NCI-H1417 (cell line): ENCODE measurements at regions not wholly inside any gene's neighbourhood (a gene's known extent, or its start where the extent isn't known, plus 50 kb on each side); places are given as distances from the start of the nearest gene placed in this dataset.
"Not testable (repeated sequence)": the region's sequence is repeated elsewhere in the genome, so short reads cannot be mapped to it uniquely, and the experiment has no call there.

Experiments
- DNase-seq, 3 experiments: peaks; one replicate each; lab custom pipeline; 2025; lab: John Stamatoyannopoulos, UW

DNA sequence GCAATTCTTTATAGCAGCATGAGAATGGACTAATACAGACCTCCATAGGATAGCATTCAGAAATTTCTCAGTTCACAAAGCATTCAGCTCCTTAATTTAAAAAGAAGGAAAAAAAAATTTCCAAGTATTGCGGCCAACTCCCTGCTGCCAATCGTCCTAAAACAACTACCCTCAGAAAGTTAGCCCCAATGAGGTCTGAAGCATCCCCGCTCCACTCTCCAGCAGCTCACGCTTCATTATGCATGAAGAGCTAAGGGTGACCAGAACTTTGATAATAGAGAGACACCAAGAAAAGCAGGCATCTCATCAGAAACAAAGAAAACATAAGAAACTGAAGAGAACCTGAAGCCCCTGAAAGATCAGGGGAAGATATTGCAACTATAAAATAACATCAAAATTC is 172.8 kb upstream of the NUDT4 start:
- no peak for DNase-seq

DNA sequence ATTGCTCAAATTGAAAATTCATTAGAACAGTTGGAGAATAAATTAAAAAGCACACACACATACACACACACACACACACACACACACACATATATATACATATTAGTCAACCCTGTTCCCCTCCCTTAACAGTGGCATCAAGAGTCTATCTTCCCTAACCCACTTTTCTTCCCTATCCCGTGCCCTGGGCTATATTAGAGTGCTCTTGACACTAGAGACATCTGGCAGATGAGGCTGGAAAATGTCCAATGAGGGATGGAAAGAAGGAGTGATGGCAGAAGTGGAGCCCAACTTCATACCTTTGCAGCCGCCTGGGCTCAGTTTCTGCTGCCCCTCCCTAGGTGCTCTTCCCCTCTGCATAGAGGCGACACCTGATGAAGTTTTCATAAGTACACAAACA is 172.4 kb upstream of the NUDT4 start:
- DNase-seq: no peak

GRCh38 chr12:93208011-93208410 is 169.7 kb upstream of the NUDT4 start:
- DNase-seq: no peak

DNA sequence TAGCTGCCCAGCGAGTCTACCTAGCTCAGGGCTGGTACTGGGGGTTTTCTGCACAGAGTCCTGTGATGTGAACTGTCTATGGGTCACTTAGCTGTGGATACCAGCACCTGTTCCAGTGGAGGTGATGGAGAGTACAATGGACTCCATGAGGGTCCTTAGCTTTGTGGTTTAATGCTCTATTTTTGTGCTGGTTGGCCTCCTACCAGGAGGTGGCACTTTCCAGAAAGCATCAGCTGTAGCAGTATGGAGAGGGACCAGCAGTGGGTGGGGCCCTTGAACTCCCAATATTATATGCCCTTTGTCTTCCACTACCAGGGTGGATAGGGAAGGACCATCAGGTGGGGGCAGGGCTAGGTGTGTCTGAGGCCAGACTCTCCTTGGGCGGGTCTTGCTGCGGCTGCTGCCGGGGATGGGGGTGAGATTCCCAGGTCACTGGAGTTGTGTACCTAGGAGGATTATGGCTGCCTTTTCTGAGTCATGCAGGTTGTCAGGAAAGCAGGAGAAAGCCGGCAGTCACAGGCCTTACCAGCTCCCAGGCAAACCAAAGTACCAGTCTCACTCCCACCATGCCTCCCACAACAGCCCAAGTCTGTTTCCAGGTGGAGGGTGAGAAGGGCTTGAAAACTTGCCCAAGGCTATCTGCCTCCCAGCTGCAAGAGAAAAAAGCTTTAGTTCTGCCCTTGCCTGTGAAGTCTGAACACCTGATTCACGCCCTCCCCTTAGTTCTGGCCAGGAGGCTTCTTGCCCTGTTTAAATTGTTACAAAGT is 163.0 kb upstream of the NUDT4 start:
- DNase-seq: no peak

DNA sequence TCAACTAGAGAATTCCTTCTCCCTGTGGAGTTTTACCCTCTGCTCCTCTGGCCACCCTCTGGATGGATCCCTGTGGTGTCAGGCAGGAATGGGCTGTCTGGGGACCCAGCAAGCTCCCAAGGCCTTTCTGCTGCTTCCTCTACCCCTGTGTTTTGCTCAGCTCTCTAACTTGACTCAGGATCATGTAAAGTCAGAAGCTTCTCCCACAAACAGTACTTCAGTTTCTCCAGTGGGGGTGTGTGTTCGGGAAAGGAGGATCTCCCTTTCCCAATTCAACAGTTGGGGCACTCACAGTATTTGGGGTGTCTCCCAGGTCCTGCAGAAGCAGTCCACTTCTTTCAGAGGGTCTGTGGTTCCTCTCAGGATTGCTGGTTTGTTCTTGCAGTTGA is 162.4 kb upstream of the NUDT4 start:
- DNase-seq: no peak

DNA sequence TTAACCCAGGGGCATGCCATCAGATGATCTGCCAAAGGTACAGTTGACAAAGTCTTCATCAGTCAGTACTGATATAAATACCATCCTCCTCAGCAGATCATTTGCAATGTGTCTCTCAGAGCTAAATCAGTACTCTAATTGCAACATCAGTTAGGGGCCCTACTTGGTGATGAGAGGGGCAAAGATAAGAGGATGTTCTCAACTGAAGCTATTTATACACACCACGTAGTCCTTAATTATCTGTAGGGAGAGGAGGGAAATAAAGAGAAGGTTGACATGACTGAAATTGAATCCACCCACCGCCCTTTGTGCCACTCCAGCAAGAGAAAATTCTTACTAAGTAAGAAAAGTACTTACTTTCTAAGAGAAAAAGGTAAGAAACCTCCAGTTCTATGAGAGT is 157.8 kb upstream of the NUDT4 start:
- peak in 1 of 3 experiments; percentile 32 for DNase-seq

GRCh38 chr12:93221841-93222240 is 155.9 kb upstream of the NUDT4 start:
- no peak for DNase-seq

DNA sequence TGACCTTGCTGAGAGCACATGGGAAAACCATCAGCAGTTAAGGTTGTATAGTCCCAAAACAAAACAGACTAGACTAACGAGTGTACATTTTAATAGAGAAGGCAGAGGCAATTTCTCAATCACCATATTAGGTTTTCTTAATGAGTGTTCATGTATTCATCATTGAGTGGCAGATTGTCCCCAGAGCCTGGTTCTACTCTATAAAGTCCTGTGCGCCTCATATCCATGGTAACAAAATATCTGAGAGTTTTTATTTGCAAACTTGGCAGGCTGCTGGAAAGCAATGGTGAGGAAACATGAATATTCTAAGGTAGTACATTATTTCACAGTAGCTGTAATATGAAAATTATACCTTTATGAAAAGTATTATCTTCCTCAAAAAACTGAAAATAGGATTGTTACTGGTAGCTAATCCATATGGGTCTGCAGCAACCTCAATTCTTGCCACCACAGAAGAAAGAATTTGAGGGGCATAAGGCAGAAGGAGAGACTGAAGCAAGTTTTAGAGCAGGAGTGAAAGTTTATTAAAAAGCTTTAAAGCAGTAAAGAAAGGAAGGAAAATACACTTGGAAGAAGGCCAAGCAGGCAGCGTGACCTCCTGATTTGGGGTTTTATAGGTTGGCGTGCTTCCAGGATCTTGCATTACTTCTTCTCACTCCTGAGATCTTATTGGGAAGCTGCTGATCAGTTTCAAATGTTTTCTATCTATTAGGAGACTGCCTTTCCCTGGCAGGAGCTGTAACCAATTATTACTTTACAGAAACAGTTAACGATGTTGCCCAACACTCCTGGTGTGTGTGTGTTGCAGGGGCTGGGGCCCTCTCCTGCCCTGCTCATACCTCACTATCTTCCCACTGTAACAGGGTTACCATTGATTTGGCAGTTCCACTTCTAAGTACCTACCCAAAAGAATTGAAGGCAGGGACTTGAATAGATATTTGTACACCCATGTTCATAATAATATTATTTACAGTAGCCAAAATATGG is 154.0 kb upstream of the NUDT4 start:
- peak in 1 of 3 experiments; percentile 51 for DNase-seq

- no peak for DNase-seq
These were observed 152.6 kb upstream of the NUDT4 start for GRCh38 chr12:93225094-93225493.

DNA sequence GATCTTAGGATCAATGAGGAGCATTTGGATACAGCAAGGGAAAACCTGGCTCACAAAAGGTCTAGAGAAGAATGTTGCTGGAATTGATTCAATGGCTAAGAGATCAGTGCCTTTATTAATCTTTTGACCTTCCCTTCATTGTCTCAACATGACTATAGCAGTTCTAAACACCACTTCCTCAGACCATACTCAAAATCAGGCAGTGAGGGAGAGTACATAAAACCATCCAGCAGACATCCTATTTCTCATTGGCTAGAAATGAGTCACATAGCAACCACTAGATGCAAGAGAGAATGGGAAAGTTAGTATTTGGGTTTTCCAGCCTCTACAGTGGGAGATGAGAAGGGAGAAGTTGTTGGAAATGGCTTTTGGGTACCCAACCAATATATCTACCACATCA is 151.4 kb upstream of the NUDT4 start:
- DNase-seq: no peak

GRCh38 chr12:93229494-93230325 is 148.0 kb upstream of the NUDT4 start:
- DNase-seq: no peak

DNA sequence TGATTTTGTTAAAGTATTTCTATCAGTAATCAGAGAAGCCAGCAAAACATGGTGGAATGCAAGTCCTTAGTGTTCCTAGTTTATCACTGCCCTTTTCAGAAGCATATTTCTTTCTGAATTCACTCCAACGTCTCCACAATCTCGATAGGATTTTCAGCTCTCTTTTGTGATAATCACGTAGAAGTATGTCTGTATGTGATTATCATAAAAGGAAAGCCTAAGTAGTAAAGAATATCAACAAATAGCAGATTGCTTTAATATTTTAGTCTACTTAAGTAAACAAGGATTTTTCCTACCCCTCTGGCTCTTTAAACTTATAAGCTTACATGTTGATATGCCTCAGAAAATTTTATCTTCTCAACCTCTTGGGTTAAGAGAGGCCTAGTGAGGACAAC is 147.4 kb upstream of the NUDT4 start:
- DNase-seq: no peak

- no peak for DNase-seq
These were observed 145.8 kb upstream of the NUDT4 start for GRCh38 chr12:93231938-93232337.

- no peak for DNase-seq
These were observed 143.1 kb upstream of the NUDT4 start for GRCh38 chr12:93234641-93235040.

DNA sequence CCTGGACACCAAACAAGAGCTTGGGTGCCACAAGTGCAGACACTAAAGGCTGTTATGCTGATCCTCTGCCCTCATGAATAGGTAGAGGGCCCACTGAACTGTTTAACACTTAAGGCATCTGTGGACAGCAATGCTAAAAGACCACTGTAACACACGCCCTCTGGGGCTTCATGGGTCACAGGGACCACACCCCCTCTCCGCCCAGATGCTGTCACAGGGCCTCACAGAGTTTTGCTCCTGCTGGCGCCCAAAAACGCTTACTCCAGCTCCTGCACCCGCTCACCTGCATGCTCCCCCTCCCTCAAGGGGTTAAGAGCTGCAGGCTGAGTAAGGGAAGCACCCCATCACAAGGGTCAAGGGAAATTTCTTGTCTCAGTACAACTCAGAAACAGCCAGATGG is 141.8 kb upstream of the NUDT4 start:
- DNase-seq: no peak

- DNase-seq: no peak
These were observed 140.3 kb upstream of the NUDT4 start for GRCh38 chr12:93237235-93237915.

GRCh38 chr12:93238512-93239262 is 139.0 kb upstream of the NUDT4 start:
- not testable (repeated sequence) for DNase-seq

GRCh38 chr12:93239789-93240188 is 137.9 kb upstream of the NUDT4 start:
- DNase-seq: not testable (repeated sequence)

DNA sequence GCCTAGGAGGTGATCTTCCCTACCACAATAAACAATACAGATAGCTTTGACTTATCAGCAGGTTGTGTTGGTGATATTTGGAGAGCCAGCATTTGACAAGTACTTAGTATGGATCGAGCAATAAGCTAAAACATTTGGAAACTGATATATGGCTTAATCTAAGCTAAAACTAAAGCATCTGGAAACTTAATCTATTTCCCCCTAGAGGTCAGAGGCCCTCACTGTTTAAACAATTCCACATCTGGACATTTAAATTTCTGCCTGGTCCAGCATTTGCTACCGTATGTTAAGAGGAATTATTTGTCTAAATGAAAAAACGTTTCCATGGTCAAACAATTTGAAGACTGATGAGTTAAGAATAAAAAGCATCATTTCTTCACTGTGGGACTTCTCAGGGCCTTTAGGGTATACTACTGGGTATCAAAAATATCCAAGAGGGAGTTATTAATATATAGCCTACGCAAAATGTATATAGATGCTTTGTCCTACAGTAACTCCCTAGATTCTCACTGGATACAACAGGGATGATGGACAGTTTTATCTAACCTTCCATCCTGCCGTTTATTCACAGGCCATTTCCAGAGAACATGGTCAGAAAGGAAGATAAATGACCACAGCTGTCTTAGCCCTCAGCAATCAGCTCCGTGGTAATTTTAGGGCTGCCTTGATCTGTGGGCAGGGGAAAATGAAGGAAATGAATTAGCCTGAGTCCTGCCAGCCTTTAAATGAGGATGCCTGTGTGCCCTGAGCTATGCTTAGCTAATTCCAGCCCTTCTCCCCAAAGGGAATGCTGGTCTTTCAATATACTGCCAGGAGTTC is 135.4 kb upstream of the NUDT4 start:
- no peak for DNase-seq

GRCh38 chr12:93243382-93243688 is 134.4 kb upstream of the NUDT4 start:
- DNase-seq: no peak
